GM18519 (cell line): ENCODE measurements at regions not wholly inside any gene's neighbourhood (a gene's known extent, or its start where the extent isn't known, plus 50 kb on each side); places are given as distances from the start of the nearest gene placed in this dataset.
"Not testable (repeated sequence)": the region's sequence is repeated elsewhere in the genome, so short reads cannot be mapped to it uniquely, and the experiment has no call there.

Experiments
- ATAC-seq: cut with Tn5 transposase; IDR thresholded peaks from one replicate; pipeline ENCODE4 v1.9.1; 2021; ENCODE audit warnings: mild to moderate bottlenecking, moderate library complexity; ENCODE audit not compliant: unreplicated experiment, low FRiP score

DNA sequence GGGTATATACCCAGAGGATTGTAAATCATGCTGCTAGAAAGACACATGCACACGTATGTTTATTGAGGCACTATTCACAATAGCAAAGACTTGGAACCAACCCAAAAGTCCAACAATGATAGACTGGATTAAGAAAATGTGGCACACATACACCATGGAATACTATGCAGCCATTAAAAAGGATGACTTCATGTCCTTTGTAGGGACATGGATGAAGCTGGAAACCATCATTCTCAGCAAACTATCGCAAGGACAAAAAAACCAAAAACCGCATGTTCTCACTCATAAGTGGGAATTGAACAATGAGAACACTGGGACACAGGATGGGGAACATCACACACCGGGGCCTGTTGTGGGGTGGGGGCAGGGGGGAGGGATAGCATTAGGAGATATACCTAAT, 608.6 kb downstream of the RFPL4B start:
- not testable (repeated sequence) for ATAC-seq

DNA sequence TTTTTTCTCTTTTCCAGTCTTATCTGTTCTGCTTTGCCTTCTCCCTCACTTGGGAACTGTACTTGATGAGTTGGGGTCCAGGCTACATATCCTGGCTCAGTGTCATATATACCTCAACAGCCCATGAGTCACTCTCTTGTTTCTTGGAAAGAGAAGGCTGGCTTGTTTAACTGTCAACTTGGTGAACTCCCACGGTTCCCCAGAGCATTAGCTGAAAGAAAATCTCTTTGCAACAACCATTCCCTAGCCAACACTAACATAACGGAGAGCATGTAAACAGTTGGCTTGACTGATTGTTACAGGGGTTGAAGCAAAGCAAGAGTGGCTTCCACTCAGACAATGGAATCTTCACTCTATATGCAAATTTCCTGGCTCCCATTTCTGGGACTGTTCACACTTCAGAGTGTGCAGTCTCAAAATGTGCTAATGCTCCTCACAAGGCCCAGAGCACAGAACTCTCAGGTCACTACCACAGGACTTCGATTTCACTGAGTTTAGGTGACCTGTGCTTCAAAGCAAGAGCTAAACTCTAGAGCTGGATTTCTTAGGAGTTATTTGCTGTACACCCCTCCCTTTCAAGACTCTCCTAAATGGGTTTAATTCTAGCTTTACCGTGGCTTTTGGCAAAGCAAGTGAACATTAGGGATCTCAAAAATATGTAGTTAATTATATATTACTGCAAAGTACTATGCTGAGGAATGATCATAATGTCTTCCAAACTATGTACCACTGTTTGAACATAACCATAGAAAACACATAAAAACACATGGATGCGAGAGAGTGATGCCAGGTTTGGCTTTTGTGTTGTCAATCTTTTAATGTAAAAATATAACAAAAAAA, 609.8 kb downstream of the RFPL4B start:
- no peak for ATAC-seq

DNA sequence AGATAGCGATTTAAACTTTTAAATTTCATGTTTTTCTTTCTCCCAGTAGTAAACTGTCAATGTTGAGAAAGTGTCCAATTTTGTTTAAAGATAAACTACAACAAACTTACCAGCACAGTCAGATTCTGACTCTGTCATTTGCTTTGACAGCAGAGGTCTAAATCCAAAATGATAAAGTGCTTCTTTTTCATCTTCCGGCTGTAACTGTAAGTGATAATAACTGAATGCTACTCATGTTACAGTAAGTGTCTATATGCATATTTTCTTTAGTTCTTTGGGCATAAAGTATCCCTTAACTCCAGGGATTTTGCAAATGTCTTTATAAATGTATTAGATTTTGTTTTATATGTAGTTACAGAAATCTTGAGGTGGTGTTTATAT, 610.4 kb downstream of the RFPL4B start:
- ATAC-seq, result no peak

DNA sequence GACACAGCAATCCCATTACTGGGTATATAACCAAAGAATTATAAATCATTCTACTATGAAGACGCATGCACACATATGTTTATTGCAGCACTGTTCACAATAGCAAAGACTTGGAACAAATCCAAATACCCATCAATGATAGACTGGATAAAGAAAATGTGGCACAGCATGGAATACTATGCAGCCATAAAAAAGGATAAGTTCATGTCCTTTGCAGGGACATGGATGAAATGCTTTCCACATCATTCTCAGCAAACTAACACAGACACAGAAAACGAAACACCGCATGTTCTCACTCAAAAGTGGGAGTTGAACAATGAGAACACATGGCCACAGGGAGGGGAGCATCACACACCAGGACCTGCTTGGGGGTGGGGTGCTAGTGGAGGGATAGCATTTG, 613.0 kb downstream of the RFPL4B start:
- ATAC-seq, result not testable (repeated sequence)

DNA sequence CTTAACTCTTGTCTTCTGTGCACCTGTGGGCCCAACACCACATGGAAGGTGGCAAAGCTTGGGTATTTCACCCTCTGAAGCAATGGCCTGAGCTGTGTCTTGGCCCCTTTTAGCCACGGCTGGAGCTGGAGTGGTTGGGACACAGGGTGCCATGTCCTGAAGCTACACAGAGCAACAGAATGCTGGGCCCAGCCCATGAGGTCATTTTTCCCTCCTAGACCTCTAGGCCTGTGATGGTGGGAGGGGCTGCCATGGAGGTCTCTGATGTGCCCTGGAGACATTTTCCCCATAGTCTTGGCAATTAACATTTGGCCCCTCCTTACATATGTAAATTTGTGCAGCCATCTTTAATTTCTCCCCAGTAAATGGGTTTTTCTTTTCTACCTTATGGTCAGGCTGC, 620.8 kb downstream of the RFPL4B start:
- ATAC-seq, result no peak

DNA sequence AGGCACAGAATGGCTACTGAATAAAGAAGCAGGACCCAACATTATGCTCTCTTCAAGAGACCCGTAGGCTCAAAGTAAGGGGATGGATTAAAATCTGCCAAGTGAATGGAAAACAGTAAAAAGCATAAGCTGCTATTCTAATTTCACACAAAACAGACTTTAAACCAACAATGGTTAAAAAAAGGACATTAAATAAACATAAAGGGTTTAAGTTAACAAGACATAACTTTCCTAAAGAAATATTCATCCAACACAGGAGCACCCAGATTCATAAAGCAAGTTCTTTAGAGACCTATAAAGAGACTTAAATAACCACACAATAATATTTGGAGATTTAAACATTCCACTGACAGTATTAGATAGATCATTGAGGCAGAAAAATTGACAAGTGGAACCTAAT, 624.5 kb downstream of the RFPL4B start:
- no peak for ATAC-seq

DNA sequence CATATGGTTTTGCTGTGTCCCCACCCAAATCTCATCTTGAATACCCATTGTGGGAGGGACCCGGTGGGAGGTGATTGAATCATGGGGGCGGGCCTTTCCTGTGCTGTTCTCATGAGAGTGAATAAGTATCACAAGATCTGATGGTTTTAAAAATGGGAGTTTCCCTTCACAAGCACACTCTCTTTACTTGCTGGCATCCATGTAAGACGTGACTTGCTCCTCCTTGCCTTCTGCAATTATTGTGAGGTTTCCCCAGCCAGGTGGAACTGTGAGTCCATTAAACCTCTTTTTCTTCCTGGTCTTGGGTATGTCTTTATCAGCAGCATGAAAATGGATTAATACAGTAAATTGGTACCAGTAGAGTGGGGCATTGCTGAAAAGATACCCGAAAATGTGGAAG, 627.8 kb downstream of the RFPL4B start:
- ATAC-seq, result not testable (repeated sequence)

DNA sequence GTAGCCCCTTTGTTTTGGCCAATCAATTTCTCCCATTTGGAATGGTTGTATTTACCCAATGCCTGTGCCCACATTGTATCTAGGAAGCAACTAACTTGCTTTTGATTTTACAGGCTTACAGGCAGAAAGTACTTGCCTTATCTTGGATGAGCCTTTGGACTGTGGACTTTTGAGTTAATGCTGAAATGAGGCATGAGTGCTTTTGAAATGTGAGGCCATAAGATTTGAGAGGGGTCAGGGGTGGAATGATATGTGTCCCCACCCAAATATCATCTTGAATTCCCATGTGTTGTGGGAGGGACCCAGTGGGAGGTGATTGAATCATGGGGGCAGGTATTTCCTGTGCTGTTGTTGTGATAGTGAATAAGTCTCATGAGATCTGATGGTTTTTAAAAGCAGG, 629.4 kb downstream of the RFPL4B start:
- not testable (repeated sequence) for ATAC-seq

DNA sequence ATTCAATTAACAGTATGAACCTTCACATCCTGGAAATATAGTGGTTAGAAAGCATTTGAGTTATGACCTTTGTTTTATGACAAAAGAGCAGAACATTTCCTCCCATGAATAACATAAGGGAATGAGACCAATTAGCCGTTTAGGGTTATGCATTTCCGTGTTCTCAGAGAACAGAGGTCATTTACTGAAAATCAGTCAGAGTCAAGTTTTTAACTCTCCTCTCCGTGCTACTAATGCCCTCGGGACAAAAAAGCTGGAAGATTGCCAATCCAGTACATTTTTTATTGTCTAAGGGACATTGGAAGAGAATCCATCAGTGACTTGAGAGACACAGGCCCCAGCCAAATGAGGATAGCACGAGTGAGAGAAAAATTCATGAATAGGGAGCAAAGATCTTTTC, 632.7 kb downstream of the RFPL4B start:
- no peak for ATAC-seq

DNA sequence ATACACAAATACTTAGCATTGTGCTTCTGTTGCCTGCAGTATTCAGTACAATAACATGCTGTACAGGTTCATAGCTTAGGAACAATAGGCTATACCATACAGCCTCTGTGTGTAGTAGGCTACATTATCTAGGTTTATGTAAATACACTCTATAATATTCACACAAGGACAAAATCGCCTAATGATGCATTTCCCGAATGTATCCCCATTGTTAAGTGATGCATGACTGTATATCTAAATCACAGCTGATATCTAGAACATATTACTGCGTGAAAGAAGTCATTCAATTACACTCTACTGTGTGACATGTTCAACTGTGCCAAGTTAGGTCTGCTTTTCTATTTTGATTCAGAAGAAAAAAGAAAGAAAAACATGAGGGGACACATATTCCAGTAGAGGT, 633.5 kb downstream of the RFPL4B start:
- no peak for ATAC-seq

DNA sequence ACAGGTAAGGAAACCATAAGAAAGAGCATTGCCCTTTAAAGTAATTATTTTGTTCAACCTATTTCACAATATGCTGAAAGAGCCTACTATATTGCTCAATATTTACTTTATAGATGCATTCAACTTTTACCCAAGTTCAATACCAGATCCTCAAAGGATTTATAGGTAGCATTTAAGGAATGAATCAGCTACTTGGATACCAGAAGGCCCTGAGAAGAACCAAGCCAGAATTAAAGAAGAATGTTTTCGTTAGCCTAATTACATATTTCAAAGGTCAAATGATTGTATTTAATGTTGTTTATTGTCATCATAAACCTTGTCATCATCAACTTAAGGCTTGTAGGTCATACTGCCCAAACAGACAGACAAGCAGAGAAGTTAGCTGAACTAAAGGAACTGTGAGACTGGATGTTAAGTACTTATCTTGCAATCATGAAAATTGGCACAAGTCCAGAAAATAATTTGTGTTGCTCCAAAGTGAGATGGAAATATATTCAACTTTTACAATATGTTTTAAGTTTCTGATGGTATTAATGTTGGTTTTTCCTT, 636.7 kb downstream of the RFPL4B start:
- no peak for ATAC-seq

DNA sequence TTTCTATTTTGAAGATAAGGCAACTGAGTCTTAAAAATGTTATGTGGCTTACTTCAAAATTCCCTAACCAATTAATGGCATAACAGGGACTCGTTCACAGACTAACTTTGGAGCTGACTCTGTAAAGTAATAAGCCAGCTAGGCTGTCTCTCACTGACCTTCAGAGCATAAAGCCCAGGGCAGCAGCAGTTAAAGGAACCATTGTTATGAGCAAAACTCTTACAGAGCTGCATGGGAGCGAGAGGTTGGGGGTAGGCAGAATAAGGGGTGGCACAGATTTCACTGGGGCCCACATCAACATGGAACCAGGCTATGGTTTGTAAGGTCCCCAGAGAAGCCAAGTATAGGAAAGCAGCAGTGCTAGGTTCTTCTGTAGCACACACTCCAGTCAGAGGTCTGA, 637.8 kb downstream of the RFPL4B start:
- ATAC-seq, result no peak

DNA sequence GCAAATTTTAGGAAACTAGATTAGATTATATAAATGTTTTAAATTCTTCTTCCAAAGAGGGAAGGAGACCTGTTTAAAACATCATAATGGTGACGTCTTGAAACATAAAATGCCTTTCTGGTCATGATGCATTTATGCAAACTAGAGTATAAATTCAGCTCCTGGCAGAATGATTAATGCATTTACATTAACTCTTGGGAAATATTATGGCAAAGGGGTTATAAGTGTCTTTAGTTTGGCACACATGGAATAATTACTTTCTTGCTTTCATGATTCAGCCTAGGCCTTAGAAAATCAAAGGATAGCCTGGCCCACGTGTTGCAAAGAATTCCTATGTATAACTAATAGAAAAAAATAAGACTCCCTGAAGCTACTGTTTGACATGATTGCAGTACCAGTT, 639.2 kb downstream of the RFPL4B start:
- no peak for ATAC-seq

DNA sequence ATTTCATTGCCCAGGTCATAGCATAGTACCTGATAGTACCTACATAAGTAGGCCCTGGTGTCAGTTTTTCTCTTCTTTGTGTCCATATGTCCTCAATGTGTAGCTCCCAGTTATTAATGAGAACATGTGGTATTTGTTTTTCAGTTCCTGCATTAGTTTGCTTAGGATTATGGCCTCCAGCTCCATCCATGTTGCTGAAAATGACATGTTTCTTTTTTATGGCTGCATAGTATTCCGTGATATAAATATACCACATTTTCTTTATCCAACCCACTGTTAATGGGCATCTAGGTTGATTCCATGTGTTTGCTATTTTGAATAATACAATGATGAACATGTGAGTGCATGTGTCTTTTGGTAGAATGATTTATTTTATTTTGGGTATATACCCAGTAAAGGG, 641.6 kb downstream of the RFPL4B start:
- no peak for ATAC-seq

DNA sequence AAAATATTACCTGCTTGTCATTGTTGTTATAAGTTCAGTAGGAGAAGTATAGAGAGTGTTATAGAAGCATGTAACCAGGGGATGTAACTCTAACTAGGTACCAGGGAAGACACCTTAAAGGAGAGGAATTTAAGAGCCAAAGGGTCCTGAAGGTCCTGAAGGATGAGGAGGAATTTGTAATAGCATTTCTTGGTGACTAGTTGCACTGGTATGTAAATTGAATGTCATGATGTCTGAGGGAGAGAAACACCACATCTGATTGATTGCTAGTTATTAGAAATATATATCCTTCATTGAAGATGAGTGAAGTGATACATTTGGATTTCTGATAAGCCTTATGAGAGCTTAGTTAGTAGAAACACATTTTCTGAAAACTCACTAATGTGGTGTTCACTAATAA, 643.8 kb downstream of the RFPL4B start:
- ATAC-seq, result no peak

DNA sequence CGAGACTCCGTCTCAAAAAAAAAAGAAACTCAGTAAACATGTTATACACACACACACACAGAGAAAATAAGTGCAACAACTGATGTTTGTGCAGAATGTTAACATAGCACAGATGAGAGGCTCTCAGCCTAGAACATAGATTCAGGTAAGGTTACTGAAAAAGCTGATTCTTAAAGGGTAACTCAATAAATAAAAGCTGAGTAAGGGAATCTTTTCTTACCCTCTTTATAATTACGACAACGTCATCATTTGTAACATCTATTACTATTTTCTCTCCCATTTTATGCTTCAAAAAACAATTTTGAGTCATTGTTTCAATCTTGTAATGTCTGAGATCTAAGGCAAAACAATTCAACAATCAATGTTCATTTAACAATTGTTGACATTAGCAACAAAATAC, 644.8 kb downstream of the RFPL4B start:
- ATAC-seq, result no peak

DNA sequence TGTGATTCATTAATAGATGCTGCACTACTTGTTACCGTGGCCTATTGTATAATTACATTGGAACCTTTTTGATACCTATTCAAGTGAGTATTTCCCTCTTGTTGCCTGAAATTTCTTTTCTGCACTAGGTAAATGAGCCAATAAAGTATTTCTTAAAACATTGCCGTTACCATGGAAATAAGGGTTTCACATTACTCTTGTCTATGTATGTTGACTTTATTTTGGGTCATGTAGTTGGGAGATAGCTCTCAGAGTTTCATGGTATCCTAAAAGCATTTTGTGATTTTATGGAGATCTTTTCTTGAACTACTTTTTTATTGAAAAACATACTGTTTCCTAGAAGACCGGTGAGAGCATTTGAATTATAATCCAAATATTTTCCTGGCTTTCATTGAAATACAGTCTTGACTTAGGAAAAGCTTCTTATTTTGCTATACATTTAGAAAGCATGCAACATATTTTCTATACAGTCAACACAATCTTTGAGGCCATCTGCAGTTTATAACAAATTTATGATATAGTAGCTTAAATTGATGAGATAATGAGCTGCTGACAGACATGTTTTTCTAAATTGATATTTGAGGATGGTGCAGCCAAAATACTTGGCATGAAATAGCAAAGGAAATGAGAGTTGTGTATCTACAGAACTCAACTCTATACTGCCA, 650.4 kb downstream of the RFPL4B start:
- no peak for ATAC-seq

DNA sequence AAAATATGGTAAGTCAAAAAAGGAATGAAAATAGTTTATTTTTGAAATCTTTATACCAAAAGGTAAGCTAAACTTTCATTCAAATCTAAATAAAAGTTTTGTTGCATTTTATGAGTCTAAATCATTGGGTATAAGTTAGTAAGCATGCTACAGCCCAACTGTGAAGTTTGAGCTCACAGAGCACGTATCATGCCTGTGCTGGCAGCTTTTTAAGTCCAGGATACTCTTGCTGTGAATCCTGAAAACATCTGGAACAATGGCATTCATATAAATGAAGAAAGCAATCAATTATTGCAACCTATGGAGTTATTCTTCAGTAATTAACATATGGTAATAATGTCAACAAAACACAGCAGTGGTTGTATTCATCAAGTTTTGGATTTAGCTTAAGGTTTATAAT, 656.9 kb downstream of the RFPL4B start:
- ATAC-seq, result no peak

DNA sequence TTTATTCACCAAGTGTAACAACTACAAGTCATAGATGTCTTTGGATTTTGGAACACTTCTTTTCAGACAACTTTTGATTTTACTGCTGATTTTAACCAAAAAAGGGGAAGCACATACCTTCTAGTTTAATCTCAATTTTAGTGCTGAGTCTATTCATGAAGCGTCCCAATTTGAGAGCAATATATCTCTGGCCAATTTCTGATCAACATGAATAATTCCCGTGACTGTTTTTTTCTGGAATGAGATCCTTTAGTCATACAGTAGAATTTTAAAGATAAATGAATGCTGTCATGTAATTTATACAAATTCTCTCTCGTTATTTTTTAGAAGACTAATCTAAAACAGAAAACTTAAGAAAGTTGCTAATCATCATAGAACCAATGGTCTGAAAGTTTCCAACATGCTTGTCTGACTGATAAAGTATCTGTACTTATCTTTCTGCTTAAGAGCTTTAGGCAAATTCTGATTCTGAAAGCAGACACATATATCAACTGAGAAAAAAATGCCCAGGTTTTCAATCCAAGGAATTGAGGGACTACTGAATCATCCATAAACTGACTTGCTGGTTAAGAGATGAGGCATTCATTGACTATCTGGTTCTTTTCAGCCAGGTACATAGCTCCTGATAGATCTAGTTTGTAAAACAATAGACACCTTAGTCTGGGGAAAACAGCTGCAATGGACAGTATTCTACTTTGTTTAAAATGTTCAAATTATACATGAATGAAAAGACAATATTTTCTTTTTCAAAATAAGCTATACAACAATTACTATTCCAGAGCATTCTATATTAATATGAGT, 657.5 kb downstream of the RFPL4B start:
- ATAC-seq, result no peak

DNA sequence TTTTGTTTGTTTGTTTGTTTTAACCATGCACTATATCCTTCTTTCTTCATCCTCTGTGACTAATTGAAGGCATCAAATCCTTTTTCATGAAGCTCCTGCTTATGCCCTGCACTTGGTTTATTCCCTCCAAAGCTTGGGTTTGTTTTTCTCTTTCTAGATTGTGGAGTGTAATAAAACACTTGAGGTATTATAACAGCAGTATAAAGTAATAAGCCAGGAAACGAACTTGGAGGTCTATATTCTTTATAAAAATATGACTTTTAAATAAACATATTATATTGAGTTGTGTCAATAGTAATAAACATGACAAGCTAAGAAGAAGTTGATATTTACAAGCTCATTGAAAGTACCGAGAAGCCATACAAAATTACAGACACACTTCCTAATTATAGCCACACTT, 659.4 kb downstream of the RFPL4B start:
- ATAC-seq, result no peak

DNA sequence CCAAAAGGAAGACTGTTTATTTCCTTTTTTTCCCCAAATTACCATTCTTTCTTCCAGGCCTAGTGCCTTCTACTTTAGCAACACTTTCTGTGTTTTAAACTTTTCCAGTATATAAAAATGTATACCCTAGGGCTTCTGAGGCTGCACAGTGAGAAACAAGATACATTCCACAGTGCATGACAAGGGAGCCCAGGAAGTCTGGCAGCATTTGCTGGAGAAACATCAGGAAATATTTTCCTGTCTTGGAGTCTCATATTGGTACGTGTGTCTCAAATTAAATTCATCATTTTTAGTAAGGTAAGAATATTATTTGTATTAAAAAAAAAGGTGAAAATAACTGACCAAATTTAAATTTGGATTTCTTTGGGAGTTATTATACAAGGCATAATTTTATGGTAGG, 662.6 kb downstream of the RFPL4B start:
- no peak for ATAC-seq
